AG10803 (cell line): ENCODE measurements at regions not wholly inside any gene's neighbourhood (a gene's known extent, or its start where the extent isn't known, plus 50 kb on each side); places are given as distances from the start of the nearest gene placed in this dataset.

Experiments
- DNase-seq: peaks from one replicate; pipeline ENCODE4 v3.0.0; 2010; ENCODE audit warnings: low read depth
- H3K4me3 ChIP-seq: 2 replicates; pipeline ENCODE4 v1.5.1; 2011; ENCODE audit warnings: mild to moderate bottlenecking, low read length, control low read depth
- TF ChIP-seq, protein P1 (sequence below): conservative IDR thresholded peaks from 2 replicates; pipeline ENCODE4 v1.5.1; 2011; ENCODE audit warnings: mild to moderate bottlenecking, low read length, control low read depth, inconsistent platforms

DNA sequence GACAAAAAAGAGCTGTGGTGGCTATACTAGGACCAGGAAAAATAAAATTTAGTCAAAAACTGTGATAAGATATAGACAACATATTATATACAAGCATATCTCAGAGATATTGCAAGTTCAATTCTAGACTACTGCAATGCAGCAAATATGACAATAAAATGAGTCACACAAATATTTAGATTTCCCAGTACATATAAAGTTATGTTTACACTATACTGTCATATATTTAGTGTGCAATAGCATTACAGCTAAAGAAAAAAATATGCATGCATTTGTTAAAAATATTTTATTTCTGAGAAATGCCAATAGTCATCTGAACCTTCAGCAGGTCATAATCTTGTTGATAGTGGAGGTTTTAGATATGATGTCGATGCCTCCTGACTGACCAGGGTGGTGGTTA lies 72.1 kb downstream of the AKR1C4 start:
- TF ChIP-seq, protein P1, sequence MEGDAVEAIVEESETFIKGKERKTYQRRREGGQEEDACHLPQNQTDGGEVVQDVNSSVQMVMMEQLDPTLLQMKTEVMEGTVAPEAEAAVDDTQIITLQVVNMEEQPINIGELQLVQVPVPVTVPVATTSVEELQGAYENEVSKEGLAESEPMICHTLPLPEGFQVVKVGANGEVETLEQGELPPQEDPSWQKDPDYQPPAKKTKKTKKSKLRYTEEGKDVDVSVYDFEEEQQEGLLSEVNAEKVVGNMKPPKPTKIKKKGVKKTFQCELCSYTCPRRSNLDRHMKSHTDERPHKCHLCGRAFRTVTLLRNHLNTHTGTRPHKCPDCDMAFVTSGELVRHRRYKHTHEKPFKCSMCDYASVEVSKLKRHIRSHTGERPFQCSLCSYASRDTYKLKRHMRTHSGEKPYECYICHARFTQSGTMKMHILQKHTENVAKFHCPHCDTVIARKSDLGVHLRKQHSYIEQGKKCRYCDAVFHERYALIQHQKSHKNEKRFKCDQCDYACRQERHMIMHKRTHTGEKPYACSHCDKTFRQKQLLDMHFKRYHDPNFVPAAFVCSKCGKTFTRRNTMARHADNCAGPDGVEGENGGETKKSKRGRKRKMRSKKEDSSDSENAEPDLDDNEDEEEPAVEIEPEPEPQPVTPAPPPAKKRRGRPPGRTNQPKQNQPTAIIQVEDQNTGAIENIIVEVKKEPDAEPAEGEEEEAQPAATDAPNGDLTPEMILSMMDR: no peak
- H3K4me3 ChIP-seq: no peak overlapping the region
- DNase-seq: no peak

- no peak for DNase-seq
- TF ChIP-seq, protein P1: no peak
- H3K4me3 ChIP-seq: no peak overlapping the region
Observed at GRCh38 chr10:5269791-5270190, 73.2 kb downstream of the AKR1C4 start.

DNA sequence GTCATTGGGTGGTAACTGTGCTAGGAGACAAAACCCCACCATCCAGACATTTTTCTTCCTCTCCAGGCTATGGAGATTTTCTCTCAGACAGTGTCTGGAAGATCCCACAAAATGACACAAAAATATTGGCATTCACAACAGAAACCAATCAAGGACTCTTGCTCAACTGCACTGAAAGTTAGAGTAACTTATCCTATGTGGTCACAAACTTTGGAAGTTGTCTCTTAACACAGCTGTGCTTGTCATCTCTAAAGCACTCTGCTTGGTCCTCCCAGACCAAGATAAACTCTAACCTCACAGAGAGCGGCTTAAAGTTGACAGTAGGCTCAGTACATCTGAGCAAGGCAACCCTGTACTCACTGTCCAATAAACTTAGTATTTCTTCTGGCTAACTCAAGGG lies 74.9 kb downstream of the AKR1C4 start:
- DNase-seq: peak; percentile 20
- H3K4me3 ChIP-seq: no peak overlapping the region
- TF ChIP-seq, protein P1: no peak

DNA sequence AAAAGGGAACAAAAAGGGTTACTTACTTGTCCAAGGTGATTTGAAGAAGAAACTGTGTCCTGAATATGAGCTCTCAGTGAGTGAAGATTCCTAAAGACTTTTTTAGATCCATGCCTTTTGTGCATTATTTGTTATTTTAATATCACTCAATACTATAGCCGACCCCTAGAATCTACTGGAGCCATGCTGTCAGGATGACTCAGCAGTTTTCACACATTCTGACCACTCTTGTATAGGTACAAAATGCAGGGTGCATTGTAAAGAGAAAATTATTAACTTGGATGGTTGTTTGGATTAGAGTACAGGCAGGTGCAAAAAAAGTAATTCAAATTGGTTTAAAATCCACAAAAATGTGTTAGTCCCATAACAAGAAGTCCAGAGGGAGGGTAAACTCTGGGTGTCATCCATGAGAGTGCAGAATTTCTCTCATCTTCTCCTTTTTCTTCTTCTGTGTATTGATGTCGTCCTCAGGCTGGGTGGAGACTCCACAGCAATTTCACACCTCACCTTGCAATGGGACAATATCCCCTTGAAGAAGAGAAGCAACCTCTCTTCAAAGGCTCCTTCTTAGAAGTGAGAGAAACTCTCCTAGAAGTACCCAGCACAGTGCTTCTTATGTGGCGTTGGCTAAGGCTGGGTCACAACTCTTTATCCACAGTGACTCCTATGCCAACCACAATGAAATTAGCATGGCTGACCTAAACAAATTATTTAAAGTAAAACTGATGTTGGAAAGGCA lies 75.6 kb downstream of the AKR1C4 start:
- no peak overlapping the region for H3K4me3 ChIP-seq
- TF ChIP-seq, protein P1: no peak
- no peak for DNase-seq

DNA sequence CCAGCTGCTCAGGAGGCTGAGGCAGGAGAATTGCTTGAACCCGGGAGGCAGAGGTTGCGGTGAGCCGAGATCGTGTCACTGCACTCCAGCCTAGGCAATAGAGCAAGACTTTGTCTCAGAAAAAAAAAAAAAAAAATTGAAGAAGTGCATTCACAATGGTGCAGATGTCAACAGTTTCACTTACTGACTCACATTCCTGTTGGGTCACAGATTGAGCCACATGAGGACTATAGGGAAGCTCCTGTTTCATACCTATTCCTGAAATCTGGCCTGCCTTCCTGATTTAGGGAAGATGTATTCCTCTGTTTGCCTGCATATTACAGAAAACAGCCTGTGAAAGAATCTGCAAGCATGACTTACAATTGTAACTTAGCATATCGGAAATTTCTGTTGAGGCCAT lies 78.2 kb downstream of the AKR1C4 start:
- H3K4me3 ChIP-seq: no peak overlapping the region
- DNase-seq: no peak
- TF ChIP-seq, protein P1: no peak

DNA sequence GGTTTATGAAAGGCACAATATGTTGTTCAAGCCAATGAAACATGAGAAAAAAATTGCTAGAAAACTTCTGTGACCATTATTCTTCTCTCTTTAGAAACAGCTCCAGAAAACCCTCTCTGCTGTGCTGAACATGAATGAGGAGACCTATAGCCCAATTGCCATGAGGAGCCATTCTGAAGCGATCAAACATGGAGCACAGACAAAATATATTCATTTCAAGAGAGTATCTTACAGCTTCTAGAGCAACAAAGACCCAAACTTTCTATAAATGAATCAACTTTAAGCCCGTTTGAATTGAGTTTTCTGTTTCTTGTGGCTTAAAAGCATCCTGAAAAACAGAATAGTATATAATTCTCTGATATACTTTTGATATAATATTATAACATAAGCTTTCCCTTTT lies 83.4 kb upstream of the UCN3 start:
- TF ChIP-seq, protein P1: no peak
- H3K4me3 ChIP-seq: no peak overlapping the region
- no peak for DNase-seq

DNA sequence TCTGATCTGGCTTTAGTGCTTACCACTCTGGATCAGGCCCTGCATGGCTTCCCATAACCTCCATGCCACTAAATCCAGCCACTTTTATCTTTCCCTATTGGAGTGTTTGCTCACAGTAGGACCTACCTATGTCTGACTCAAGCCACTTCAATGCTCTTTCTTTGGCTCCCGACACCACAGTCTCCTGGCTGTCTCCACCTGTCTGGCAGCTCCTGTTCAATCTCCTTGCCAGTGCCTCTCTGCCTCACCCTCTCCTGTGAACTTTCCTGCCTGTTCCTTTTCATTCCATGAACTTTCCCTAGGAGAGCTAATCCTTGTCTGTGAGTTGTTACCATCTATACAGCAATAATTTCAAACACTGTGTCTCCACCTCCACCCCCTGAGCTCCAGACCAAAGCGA lies 82.6 kb upstream of the UCN3 start:
- no peak overlapping the region for H3K4me3 ChIP-seq
- TF ChIP-seq, protein P1: no peak
- DNase-seq: no peak
